DMS153 (cell line): ENCODE measurements at regions not wholly inside any gene's neighbourhood (a gene's known extent, or its start where the extent isn't known, plus 50 kb on each side); places are given as distances from the start of the nearest gene placed in this dataset.
"Not testable (repeated sequence)": the region's sequence is repeated elsewhere in the genome, so short reads cannot be mapped to it uniquely, and the experiment has no call there.

ENCODE experiments used
- DNase-seq: peaks from one replicate; lab custom pipeline; 2025; lab: John Stamatoyannopoulos, UW

GRCh38 chrX:123788193-123788592 lies 55.3 kb upstream of the THOC2 start:
- DNase-seq = not testable (repeated sequence)

- no peak for DNase-seq
These were observed 55.9 kb upstream of the THOC2 start for GRCh38 chrX:123788744-123789143.

DNA sequence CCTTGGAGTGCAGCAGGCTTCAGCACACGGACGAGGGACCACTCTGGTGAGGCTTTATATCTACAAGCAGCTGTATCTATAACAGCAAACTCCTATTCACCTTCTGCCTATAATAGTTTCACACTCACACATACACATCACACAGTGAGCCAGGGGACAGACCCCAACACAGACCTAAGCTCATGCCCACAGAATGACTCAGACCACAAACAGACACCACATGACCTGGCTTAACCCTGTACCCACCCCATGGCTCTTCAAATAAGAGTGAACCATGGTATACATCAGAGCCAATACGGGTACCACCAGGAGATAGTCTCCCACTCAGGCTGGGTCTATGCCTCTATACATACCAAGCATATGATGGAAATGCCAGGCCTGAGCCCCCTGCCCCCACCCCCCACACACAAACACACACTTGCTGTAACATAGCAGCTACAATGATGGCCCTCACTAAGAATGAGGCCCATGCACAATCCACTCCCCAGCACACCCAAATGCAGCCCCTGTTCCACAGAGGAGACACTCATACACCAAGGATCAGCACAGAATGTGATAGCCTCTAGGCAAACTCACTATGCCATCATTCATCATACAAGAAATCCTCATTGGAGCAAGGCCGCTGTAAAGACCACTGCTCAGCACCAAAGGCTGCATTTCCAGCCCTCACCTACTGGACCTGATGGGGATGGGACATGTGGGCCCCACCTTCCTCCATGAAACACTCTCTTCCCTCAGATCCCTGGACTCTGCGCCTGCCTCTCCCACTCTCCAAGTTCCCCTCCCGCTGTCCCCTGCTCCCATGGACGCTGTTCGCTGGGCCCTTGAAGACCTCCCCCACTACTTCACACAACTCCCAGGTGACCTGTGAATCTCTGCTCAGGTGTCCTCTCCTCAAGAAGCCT lies 62.1 kb upstream of the XIAP start:
- DNase-seq = no peak

DNA sequence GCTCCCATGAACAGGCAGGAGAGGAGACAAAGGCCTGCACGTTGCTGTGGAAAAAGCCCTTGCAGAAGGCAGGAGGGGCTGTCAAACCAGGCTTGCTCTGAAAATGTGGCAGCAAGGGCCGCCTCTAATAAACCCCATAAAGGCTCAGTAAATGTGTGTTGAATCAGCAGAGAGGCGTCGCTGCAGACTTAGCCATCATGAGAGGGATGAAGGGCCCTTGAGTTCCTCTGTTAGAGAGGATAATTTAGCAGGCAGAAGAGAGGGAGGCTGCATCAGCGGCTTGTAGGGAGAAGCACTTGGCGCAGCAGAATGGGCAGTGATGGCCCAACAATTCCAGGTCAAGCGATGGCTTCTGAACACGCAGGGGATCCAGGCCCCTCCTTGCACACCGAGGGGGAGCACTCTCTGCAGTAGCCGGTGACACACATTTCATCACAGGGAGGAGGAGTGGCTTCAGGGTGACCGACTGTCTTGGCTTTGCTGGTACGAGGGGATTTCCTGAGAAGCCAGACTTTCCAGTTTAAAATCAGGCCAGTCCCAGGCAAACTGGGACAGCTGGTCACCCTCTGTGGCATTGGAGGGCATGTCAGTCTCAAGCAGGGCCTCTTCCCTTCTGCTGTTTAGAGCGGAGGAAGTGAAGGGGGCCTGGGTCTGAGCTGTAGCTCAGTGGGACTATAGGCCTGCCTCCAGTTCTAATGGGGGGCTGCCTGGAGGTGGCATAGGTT lies 61.0 kb upstream of the XIAP start:
- DNase-seq = peak; percentile 81

DNA sequence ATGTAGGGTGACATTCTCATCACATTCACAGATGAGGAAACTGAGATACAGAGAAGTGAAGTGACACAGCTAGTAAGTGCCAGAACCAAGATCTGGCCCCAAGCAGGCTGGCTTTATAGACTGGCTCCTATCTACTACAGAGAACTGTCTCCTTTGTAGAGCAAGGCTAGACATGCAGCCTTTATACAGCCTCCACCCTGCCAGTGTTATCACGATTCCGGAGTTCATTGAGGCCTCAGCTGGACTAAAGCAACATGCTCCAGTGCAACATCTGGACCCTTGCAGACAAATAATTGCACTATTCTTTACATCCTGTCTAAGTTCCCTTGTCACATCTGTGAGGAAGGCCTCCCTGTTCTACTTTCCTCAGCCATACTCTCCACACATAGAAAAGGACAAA lies 58.0 kb upstream of the XIAP start:
- no peak for DNase-seq

DNA sequence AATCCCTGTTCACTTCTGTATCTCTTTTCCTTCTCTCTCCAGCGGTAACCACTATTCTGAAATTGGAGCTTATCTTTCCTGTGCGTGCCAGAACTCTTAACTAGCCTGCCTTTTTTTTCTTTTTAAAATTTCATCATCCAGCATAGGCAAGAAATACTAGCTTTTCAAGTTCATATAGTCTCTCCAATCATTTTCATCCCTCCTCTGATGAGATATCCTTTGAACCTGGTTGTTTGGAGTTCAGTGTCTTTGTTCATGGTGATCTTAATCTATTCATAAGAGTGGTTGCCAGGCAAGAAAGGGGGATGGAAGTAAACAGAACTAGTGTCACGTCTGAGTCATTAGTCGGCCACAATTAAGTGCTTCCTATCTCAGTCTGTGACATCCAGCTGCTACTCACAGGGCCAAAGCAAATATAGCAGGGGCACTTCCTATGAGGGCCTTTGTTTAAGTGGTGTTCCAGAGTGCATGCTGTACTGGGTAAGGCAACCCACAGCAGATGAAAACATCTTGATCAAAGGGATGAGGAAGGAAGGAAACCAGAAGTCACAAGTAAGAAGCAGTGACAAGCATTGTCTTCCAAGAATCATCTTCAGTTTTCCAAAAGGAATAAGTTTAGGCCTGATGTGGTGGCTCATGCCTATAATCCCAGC lies 56.4 kb upstream of the XIAP start:
- peak; percentile 97 for DNase-seq

DNA sequence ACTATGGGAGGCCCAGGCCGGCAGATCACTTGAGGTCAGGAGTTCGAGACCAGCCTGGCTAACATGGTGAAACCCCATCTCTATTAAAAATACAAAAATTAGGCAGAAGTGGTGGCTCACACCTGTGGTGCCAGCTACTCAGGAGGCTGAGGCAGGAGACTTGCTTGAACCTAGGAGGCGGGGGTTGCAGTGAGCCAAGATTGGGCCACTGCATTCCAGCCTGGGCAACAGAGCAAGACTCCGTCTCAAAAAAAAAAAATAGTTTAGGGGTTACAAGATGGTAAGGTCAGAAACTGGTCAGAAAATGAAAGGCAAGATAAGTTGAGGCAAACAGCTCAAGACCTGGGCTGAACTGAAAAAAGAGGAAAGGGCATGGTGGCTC lies 55.9 kb upstream of the XIAP start:
- DNase-seq = not testable (repeated sequence)

DNA sequence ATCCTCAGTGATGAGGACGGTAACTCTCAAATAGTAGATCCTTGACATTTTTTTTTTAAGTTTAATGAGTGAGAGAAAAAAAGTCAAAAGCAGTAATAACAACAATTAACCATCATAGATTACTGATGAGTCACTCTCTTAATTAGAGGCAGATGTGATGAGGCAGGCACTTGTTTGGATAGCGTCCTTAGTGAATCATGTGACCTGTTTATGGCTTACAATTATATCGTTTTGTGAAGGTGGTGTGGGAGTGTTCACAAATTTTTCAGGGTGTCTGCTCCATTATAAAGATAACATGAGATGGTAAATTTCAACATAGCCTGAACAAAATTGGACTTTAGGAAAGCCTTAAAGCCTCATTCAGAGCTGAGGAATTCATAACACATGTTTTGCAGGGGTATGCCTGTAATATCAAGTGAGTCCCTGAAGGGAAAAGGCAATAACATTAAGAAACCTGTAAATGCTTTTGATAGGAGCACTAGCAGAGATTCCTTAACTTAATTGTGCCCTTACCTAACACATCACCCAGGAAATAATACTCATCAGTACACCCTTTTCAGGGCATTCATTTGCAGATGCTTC lies 51.9 kb upstream of the XIAP start:
- no peak for DNase-seq

- DNase-seq = no peak
These were observed 49.9 kb upstream of the XIAP start for GRCh38 chrX:123809854-123810375.
